ENCODE measurements at regions not wholly inside any gene's neighbourhood (a gene's known extent, or its start where the extent isn't known, plus 50 kb on each side); places are given as distances from the start of the nearest gene placed in this dataset.

DNA sequence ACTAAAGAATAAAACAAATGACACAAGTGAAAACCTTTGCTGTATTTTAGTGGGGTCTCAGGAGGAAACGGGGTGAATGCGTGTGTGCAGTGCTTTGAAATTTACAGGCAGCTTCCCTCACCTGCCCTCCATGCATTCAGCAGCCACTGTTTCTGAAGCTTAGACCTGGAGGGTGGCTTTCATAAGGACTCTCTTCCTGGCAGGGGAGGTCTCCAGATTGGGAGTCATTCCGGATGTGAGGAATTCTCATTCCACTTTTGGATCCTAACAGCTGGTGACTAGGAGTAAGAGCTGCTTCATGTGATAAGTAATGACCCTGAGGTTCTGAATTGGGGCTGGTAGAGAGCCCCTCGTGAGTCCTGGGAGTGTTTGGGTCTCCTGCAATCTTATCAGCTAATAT, 192.5 kb downstream of the SH3BP4 start:
- H3K9me3 Mint-ChIP-seq (ENCODE audit: unreplicated experiment) = peaks cover 2% of the 10 kb centered on the region
- DNase-seq = no peak
- no peak overlapping the region for H3K27ac Mint-ChIP-seq (ENCODE audit: unreplicated experiment)
- H3K4me1 Mint-ChIP-seq (ENCODE audit: low read depth, unreplicated experiment) = peaks cover 4% of the 10 kb centered on the region
- H3K4me3 Mint-ChIP-seq (ENCODE audit: unreplicated experiment) = no peak overlapping the region
- peaks cover 4% of the 10 kb centered on the region for H3K27me3 Mint-ChIP-seq (ENCODE audit: unreplicated experiment)
- TF ChIP-seq, protein P1, sequence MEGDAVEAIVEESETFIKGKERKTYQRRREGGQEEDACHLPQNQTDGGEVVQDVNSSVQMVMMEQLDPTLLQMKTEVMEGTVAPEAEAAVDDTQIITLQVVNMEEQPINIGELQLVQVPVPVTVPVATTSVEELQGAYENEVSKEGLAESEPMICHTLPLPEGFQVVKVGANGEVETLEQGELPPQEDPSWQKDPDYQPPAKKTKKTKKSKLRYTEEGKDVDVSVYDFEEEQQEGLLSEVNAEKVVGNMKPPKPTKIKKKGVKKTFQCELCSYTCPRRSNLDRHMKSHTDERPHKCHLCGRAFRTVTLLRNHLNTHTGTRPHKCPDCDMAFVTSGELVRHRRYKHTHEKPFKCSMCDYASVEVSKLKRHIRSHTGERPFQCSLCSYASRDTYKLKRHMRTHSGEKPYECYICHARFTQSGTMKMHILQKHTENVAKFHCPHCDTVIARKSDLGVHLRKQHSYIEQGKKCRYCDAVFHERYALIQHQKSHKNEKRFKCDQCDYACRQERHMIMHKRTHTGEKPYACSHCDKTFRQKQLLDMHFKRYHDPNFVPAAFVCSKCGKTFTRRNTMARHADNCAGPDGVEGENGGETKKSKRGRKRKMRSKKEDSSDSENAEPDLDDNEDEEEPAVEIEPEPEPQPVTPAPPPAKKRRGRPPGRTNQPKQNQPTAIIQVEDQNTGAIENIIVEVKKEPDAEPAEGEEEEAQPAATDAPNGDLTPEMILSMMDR (IDR thresholded peaks at IDR 0.05; ENCODE audit: partially characterized antibody, unreplicated experiment) = no peak
- H3K36me3 Mint-ChIP-seq (ENCODE audit: unreplicated experiment) = no peaks in the 10 kb centered on the region

DNA sequence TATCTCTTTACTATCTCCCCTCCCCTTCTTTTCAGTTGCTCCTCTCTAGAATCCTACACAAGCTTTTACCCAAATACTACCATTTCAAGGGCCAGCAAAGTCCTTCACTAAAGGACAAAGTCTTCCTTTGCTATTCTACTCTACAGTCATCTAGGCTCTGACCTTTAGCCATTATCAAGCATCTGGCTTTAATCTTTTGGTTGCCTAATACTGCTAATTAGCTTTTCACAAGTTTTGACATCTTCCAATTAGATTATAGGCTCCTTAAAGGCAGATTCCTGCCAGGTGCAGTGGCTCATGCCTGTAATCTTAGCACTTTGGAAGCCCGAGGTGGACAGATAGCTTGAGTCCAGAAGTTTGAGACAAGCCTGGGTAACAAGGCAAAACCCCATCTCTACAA, 194.4 kb downstream of the SH3BP4 start:
- Mint-ChIP-seq H3K36me3 (ENCODE audit: unreplicated experiment) (no peaks in the 10 kb centered on the region), H3K4me1 (ENCODE audit: low read depth, unreplicated experiment) (peaks cover 4% of the 10 kb centered on the region), H3K4me3 (ENCODE audit: unreplicated experiment) (no peak overlapping the region), H3K27ac (ENCODE audit: unreplicated experiment) (no peak overlapping the region), H3K9me3 (ENCODE audit: unreplicated experiment) (peaks cover 2% of the 10 kb centered on the region), H3K27me3 (ENCODE audit: unreplicated experiment) (peaks cover 6% of the 10 kb centered on the region)
- no peak for DNase-seq
- TF ChIP-seq, protein P1 (IDR thresholded peaks at IDR 0.05; ENCODE audit: partially characterized antibody, unreplicated experiment) = no peak

DNA sequence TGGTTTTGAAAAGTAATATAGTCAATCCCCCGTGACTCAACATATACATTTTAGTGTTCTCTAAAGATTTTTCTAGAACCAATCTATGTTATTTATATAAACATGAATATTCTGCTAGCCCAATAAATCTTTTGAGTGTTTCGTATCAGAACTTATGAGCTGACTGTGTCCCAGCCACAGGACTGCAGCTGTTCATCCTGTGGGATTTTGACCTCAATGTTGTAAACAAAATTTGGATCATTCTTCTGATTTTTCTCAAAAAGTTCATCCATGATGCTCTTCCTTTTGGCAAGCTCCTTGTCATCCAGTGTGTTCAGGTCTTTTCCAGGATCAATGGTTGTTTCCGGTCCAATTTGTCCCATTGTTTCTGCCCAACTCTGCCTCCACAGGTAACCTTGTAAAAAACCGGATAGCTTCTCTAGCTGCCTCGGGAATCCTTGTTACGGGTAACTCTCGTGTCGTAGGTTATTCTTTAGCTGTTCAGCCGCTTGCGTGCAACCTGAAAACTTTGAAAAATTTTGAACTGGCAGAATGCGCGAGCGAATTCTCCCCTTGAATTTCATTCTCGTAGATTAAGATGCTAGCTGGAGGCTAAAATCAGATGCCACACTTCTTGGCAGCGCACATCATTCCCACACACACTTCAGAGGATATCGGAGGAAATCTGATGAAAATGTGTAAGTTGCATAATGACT, 195.2 kb downstream of the SH3BP4 start:
- H3K9me3 Mint-ChIP-seq (ENCODE audit: unreplicated experiment) = no peaks in the 10 kb centered on the region
- H3K4me1 Mint-ChIP-seq (ENCODE audit: low read depth, unreplicated experiment) = peaks cover 4% of the 10 kb centered on the region
- H3K36me3 Mint-ChIP-seq (ENCODE audit: unreplicated experiment) = no peaks in the 10 kb centered on the region
- TF ChIP-seq, protein P1 (IDR thresholded peaks at IDR 0.05; ENCODE audit: partially characterized antibody, unreplicated experiment) = no peak
- no peak overlapping the region for H3K27ac Mint-ChIP-seq (ENCODE audit: unreplicated experiment)
- peaks cover 6% of the 10 kb centered on the region for H3K27me3 Mint-ChIP-seq (ENCODE audit: unreplicated experiment)
- no peak overlapping the region for H3K4me3 Mint-ChIP-seq (ENCODE audit: unreplicated experiment)
- DNase-seq = no peak

DNA sequence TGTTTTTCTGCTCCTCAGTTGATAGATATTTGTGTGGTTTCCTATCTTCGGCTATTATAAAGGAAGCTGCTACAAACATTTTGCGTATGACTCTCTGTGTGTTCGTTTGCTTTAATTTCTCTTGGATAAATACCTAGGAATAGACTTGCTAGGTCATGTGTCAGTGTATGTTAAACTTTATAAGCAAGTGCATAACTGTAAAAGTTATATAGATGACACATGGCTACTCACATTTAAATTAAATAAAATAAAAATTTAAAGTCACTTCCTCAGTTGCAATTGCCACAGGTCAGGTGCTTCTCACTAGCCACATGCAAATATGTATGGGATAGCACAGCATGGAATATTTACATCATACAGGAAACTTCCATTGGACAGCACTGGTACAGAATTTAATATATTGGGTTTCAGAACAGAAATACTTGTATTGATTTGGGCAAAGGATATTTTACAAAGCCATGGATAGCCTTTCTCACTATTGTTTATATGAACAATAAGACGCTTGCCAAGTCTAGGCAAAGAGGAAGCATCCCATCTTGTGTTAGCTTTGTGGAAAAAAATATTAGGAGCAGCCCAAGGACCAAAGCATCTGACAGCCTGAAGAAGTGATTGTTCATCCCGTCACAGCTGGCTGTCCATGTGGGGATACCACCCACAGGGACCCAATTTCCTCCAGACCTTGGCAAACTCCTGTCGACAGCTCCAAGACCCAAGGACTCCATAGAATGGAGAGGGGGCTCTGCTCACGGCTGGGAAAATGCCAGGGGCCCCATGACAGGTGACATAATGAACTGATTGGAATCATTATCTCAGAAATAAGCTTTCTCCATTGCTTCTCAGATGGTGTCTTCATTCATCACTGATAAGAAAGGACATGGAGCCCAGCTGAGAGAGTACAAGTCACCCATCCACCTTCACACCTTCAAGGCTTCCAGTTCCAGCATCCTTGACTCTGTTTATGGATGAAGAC, 196.7 kb downstream of the SH3BP4 start:
- Mint-ChIP-seq H3K4me1 (ENCODE audit: low read depth, unreplicated experiment) (no peaks in the 10 kb centered on the region), H3K4me3 (ENCODE audit: unreplicated experiment) (no peak overlapping the region), H3K36me3 (ENCODE audit: unreplicated experiment) (no peaks in the 10 kb centered on the region), H3K9me3 (ENCODE audit: unreplicated experiment) (no peaks in the 10 kb centered on the region), H3K27me3 (ENCODE audit: unreplicated experiment) (peaks cover 4% of the 10 kb centered on the region), H3K27ac (ENCODE audit: unreplicated experiment) (no peak overlapping the region)
- TF ChIP-seq, protein P1 (IDR thresholded peaks at IDR 0.05; ENCODE audit: partially characterized antibody, unreplicated experiment) = no peak
- no peak for DNase-seq
